ENCODE measurements at regions not wholly inside any gene's neighbourhood (a gene's known extent, or its start where the extent isn't known, plus 50 kb on each side); places are given as distances from the start of the nearest gene placed in this dataset.

DNA sequence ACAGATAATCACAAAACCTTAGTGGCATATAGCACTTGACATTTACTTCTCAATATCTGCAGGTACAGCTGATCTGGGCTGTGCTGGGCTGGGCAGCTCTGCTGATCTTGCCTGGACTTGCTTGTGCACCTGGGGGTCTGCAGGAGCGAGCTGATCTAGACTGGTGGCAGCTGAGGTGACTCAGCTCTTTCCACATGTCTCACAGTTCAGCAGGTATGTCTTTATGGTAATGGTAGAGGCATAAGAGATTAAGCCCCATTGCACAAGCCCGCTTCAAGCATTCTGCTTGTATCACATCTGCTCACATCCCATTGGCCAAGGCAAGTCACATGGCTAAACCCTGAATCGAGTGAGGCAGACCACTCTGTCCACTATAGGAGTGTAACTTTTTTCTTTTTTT is 506.7 kb downstream of the BCOR start:
- Histone ChIP-seq H3F3A (replicated peaks; ENCODE audit: insufficient read depth) (no peaks in the 10 kb centered on the region), H3K9me2 (no peaks in the 10 kb centered on the region), H3K27ac (ENCODE audit: low read depth in 2 of 2, low read length in 1 of 2) (no peak overlapping the region), H3K27me3 (ENCODE audit: insufficient read depth) (peaks cover 14% of the 10 kb centered on the region; the same call in 1 of the 2 replicates), H3K4me1 (ENCODE audit: control insufficient read depth in 1 of 2, insufficient read depth in 2 of 2, low read depth in 1 of 2, low read length in 1 of 2) (peaks cover 0 to 8% of the 10 kb centered on the region in 2 experiments; a peak in 1 of 4 replicates), H3K4me2 (no peak overlapping the region), H3K79me2 (ENCODE audit: insufficient read depth) (no peaks in the 10 kb centered on the region), H4K20me1 (ENCODE audit: insufficient read depth) (no peaks in the 10 kb centered on the region), H3K9ac (no peak overlapping the region), H2AFZ (ENCODE audit: low read depth) (no peak overlapping the region), H3K4me3 (ENCODE audit: low read depth in 2 of 2, low read length in 1 of 2) (no peak overlapping the region), H3K9me3 (no peaks in the 10 kb centered on the region), H3K36me3 (replicated peaks in 1 of 2; ENCODE audit: control insufficient read depth in 1 of 2, insufficient read depth in 2 of 2, low read length in 1 of 2) (no peaks in the 10 kb centered on the region)
- no peak for DNase-seq
- ChIA-PET CTCF (no interaction called here), POLR2A (no interaction called here)
- 17% methylated on average over 3 of the region's 3 CpGs for WGBS (ENCODE audit: low lambda C conversion rate)
- TF ChIP-seq FOSL2 (IDR thresholded peaks at IDR 0.05; ENCODE audit: borderline replicate concordance, low read depth), result no peak
- TF ChIP-seq SMC3 (IDR thresholded peaks at IDR 0.05; ENCODE audit: low read depth, low read length), result no peak
- TF ChIP-seq TCF12 (IDR thresholded peaks at IDR 0.05), result no peak
- TF ChIP-seq MEF2A (IDR thresholded peaks at IDR 0.05; ENCODE audit: borderline replicate concordance, low read depth), result no peak
- TF ChIP-seq RCOR1 (IDR thresholded peaks at IDR 0.05; ENCODE audit: low read length), result no peak
- no peak for TF ChIP-seq RFX5 (IDR thresholded peaks at IDR 0.05; ENCODE audit: low read length)

DNA sequence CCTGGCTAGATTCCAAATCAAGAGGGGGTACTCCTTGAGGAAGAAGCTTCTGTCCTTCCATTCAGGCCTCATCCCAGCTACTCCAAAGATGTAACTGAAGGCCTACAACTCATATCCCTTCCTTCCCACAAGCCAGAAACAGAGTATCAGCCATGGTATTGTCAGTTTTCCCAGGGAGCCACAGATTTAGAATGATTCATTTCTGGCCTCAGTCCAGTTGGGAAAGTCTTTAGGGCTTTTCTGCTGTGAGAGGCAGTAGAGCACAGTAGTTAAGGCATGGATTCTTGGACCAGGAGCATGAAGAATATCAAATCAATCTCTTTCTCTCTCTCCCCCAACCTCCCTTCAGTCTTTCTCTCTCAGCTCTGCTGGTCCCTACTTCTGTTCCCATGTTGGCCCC is 505.0 kb downstream of the BCOR start:
- no peak overlapping the region for H3K9ac ChIP-seq
- H3F3A ChIP-seq (replicated peaks; ENCODE audit: insufficient read depth), result no peaks in the 10 kb centered on the region
- H3K27ac ChIP-seq (ENCODE audit: low read depth in 2 of 2, low read length in 1 of 2), result no peak overlapping the region
- no peak overlapping the region for H3K4me2 ChIP-seq
- H3K4me3 ChIP-seq (ENCODE audit: low read depth in 2 of 2, low read length in 1 of 2), result no peak overlapping the region
- POLR2A ChIA-PET, result no interaction called here
- H3K9me3 ChIP-seq, result no peaks in the 10 kb centered on the region
- no peaks in the 10 kb centered on the region for H3K79me2 ChIP-seq (ENCODE audit: insufficient read depth)
- TF ChIP-seq RFX5 (IDR thresholded peaks at IDR 0.05; ENCODE audit: low read length), result no peak
- TF ChIP-seq RAD21 (IDR thresholded peaks at IDR 0.05; ENCODE audit: low read length), result no peak
- TF ChIP-seq POLR2AphosphoS5 (IDR thresholded peaks at IDR 0.05; ENCODE audit: low read depth, low read length), result no peak
- TF ChIP-seq TAF1 (IDR thresholded peaks at IDR 0.05; ENCODE audit: borderline replicate concordance, low read depth, low read length), result no peak
- no peak for TF ChIP-seq RCOR1 (IDR thresholded peaks at IDR 0.05; ENCODE audit: low read length)
- TF ChIP-seq FOXM1 (IDR thresholded peaks at IDR 0.05; ENCODE audit: low read depth), result no peak
- TF ChIP-seq CHD2 (IDR thresholded peaks at IDR 0.05; ENCODE audit: low read length, partially characterized antibody), result no peak
- no peak for TF ChIP-seq MXI1 (IDR thresholded peaks at IDR 0.05; ENCODE audit: low read depth, low read length)
- no peak for TF ChIP-seq NRF1 (IDR thresholded peaks at IDR 0.05; ENCODE audit: low read depth, low read length)
- no peak for TF ChIP-seq EP300 (IDR thresholded peaks at IDR 0.05; ENCODE audit: borderline replicate concordance in 1 of 2, low read depth in 1 of 2, low read length in 1 of 2)
- TF ChIP-seq GATA2 (CRISPR knock-in tag; IDR thresholded peaks at IDR 0.05), result no peak
- TF ChIP-seq GABPA (IDR thresholded peaks at IDR 0.05; ENCODE audit: low read depth), result no peak
- no peak for TF ChIP-seq EZH2phosphoT487 (IDR thresholded peaks at IDR 0.05; ENCODE audit: borderline replicate concordance, low read depth)
- no peak for TF ChIP-seq ELF1 (IDR thresholded peaks at IDR 0.05)
- no peak for TF ChIP-seq RXRA (IDR thresholded peaks at IDR 0.05; ENCODE audit: borderline replicate concordance, low read depth)
- no peak for TF ChIP-seq TCF12 (IDR thresholded peaks at IDR 0.05)
- TF ChIP-seq, protein P1, sequence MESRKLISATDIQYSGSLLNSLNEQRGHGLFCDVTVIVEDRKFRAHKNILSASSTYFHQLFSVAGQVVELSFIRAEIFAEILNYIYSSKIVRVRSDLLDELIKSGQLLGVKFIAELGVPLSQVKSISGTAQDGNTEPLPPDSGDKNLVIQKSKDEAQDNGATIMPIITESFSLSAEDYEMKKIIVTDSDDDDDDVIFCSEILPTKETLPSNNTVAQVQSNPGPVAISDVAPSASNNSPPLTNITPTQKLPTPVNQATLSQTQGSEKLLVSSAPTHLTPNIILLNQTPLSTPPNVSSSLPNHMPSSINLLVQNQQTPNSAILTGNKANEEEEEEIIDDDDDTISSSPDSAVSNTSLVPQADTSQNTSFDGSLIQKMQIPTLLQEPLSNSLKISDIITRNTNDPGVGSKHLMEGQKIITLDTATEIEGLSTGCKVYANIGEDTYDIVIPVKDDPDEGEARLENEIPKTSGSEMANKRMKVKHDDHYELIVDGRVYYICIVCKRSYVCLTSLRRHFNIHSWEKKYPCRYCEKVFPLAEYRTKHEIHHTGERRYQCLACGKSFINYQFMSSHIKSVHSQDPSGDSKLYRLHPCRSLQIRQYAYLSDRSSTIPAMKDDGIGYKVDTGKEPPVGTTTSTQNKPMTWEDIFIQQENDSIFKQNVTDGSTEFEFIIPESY (IDR thresholded peaks at IDR 0.05; ENCODE audit: borderline replicate concordance, low read depth), result no peak
- TF ChIP-seq, protein P2, sequence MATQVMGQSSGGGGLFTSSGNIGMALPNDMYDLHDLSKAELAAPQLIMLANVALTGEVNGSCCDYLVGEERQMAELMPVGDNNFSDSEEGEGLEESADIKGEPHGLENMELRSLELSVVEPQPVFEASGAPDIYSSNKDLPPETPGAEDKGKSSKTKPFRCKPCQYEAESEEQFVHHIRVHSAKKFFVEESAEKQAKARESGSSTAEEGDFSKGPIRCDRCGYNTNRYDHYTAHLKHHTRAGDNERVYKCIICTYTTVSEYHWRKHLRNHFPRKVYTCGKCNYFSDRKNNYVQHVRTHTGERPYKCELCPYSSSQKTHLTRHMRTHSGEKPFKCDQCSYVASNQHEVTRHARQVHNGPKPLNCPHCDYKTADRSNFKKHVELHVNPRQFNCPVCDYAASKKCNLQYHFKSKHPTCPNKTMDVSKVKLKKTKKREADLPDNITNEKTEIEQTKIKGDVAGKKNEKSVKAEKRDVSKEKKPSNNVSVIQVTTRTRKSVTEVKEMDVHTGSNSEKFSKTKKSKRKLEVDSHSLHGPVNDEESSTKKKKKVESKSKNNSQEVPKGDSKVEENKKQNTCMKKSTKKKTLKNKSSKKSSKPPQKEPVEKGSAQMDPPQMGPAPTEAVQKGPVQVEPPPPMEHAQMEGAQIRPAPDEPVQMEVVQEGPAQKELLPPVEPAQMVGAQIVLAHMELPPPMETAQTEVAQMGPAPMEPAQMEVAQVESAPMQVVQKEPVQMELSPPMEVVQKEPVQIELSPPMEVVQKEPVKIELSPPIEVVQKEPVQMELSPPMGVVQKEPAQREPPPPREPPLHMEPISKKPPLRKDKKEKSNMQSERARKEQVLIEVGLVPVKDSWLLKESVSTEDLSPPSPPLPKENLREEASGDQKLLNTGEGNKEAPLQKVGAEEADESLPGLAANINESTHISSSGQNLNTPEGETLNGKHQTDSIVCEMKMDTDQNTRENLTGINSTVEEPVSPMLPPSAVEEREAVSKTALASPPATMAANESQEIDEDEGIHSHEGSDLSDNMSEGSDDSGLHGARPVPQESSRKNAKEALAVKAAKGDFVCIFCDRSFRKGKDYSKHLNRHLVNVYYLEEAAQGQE (IDR thresholded peaks at IDR 0.05; ENCODE audit: low read depth, low read length), result no peak
- TF ChIP-seq, protein P3, sequence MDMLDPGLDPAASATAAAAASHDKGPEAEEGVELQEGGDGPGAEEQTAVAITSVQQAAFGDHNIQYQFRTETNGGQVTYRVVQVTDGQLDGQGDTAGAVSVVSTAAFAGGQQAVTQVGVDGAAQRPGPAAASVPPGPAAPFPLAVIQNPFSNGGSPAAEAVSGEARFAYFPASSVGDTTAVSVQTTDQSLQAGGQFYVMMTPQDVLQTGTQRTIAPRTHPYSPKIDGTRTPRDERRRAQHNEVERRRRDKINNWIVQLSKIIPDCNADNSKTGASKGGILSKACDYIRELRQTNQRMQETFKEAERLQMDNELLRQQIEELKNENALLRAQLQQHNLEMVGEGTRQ (IDR thresholded peaks at IDR 0.05; ENCODE audit: borderline replicate concordance, low read depth, low read length), result no peak
- no peaks in the 10 kb centered on the region for H4K20me1 ChIP-seq (ENCODE audit: insufficient read depth)
- no peaks in the 10 kb centered on the region for H3K9me2 ChIP-seq
- H3K27me3 ChIP-seq (ENCODE audit: insufficient read depth), result peaks cover 5% of the 10 kb centered on the region; the same call in 1 of the 2 replicates
- no peak for DNase-seq
- CTCF ChIA-PET, result interaction anchor here (1.3 kb wide), 1 partner anchor 96 kb away, joined by 3 read pairs; no protein-coding TSS in a partner anchor
- H3K36me3 ChIP-seq (replicated peaks in 1 of 2; ENCODE audit: control insufficient read depth in 1 of 2, insufficient read depth in 2 of 2, low read length in 1 of 2), result no peaks in the 10 kb centered on the region
- no peaks in the 10 kb centered on the region; a peak in 1 of 4 replicates for H3K4me1 ChIP-seq (ENCODE audit: control insufficient read depth in 1 of 2, insufficient read depth in 2 of 2, low read depth in 1 of 2, low read length in 1 of 2)
- no peak overlapping the region for H2AFZ ChIP-seq (ENCODE audit: low read depth)
